Esophagus squamous epithelium (tissue), 5 donors: ENCODE measurements at regions not wholly inside any gene's neighbourhood (a gene's known extent, or its start where the extent isn't known, plus 50 kb on each side); places are given as distances from the start of the nearest gene placed in this dataset.

Experiments
- DNase-seq: peaks from one replicate; lab custom pipeline; 2025; lab: John Stamatoyannopoulos, UW
- H3K27ac ChIP-seq, 4 donors: fragments of 200-600 bp; sonication (generic); one replicate each; pipeline ENCODE4 v1.5.1; 2016 to 2019; ENCODE audit warnings: mild to moderate bottlenecking in 1 of 4
- H3K27me3 ChIP-seq, 4 donors: fragments of 200-600 bp; sonication (generic); 1 replicate in 3 of 4; 2 replicates in 1 of 4; pipeline versions ENCODE4 v1.5.1 to v1.6.0; 2017 to 2021; ENCODE audit warnings: antibody characterized with exemption in 1 of 4
- H3K36me3 ChIP-seq, 3 donors: fragments of 200-600 bp; sonication (generic); one replicate each; pipeline ENCODE4 v1.5.1; 2016 to 2019
- H3K4me1 ChIP-seq, 3 donors: fragments of 200-600 bp; sonication (generic); one replicate each; pipeline ENCODE4 v1.5.1; 2017 to 2019
- H3K4me3 ChIP-seq, 4 donors: fragments of 200-600 bp; sonication (generic); 1 replicate in 3 of 4; 2 replicates in 1 of 4; pipeline ENCODE4 v1.5.1; 2016 to 2019; ENCODE audit warnings: mild to moderate bottlenecking in 2 of 4, moderate library complexity in 1 of 4
- H3K9me3 ChIP-seq, 3 donors: fragments of 200-600 bp; sonication (generic); one replicate each; pipeline ENCODE4 v1.5.1; 2016 to 2019
- POLR2A ChIP-seq, 4 donors: fragments of 450-650 bp; IDR thresholded peaks; one replicate each; pipeline ENCODE4 v1.6.1; 2017; ENCODE audit warnings: antibody characterized with exemption in 4 of 4, mild to moderate bottlenecking in 4 of 4, moderate library complexity in 3 of 4
- WGBS, 2 donors: methylation state at CpG; one replicate each; pipeline ENCODE4 v1.1.5; 2018; 5-methylcytosine and 5-hydroxymethylcytosine counted together
- intact Hi-C: fragments of 100-400 bp; cut with DNase I; formaldehyde crosslinking; loops from one replicate; pipeline ENCODE4 v1.15.0; 2022
- TF ChIP-seq, protein P1 (sequence below), 6 experiments: fragments of 450-650 bp in 4 of 6; fragments of 200-600 bp in 2 of 6; sonication (generic) in 2 of 6; IDR thresholded peaks; one replicate each; pipeline ENCODE4 v1.5.1; 2016 to 2019; ENCODE audit warnings: antibody characterized with exemption in 6 of 6, mild to moderate bottlenecking in 4 of 6, moderate library complexity in 4 of 6
- donor health status: DM: yes; HTN: yes; CAD: no.

DNA sequence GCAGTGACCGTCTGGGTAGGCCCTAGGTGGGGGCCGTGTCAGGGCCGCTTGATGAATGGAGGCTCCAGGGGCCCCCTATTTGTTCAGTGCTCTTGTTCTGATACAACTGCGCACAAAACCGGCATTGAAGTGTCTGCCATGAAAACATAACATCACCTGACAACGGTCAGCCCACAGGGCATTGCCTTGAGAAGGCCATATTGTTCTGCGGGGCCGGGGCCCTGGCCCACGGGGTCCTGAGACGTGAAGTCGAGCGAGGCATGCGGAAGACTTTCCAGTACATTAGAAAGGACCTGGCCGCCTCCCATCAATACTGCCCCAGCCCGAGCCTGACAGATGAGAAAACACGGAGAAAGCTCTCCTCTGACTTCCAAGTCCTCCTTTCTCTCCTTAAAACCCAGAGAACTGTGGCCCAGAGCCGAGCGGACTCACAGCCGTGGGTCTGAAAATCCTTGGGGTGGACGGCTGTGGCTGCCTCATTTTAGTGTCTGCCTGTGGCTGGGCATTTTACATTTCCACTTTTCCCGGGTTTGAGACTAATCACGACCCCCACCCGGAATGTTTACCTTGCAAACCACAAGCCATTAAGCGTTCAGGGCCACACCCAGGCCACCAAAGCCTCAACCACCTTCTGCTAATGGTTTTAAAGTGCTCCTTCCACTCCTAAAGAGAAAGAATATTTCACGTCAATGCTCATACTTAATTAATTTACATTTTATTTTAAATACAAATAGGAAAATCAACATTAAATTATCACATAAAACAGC, 391.0 kb upstream of the IRX2 start:
- intact Hi-C loops, result no loop called here
- Histone ChIP-seq H3K27me3 (no peaks in the 10 kb centered on the region), H3K4me3 (no peak overlapping the region), H3K27ac (no peak overlapping the region), H3K9me3 (no peaks in the 10 kb centered on the region), H3K4me1 (peaks cover 0 to 7% (median 0%) of the 10 kb centered on the region in 3 donors), H3K36me3 (no peaks in the 10 kb centered on the region)
- WGBS, 2 donors, result 71 to 73% methylated on average over 15 to 18 of the region's 25 CpGs
- no peak for DNase-seq
- TF ChIP-seq, protein P1, sequence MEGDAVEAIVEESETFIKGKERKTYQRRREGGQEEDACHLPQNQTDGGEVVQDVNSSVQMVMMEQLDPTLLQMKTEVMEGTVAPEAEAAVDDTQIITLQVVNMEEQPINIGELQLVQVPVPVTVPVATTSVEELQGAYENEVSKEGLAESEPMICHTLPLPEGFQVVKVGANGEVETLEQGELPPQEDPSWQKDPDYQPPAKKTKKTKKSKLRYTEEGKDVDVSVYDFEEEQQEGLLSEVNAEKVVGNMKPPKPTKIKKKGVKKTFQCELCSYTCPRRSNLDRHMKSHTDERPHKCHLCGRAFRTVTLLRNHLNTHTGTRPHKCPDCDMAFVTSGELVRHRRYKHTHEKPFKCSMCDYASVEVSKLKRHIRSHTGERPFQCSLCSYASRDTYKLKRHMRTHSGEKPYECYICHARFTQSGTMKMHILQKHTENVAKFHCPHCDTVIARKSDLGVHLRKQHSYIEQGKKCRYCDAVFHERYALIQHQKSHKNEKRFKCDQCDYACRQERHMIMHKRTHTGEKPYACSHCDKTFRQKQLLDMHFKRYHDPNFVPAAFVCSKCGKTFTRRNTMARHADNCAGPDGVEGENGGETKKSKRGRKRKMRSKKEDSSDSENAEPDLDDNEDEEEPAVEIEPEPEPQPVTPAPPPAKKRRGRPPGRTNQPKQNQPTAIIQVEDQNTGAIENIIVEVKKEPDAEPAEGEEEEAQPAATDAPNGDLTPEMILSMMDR (IDR thresholded peaks at IDR 0.05), result no peak
- TF ChIP-seq POLR2A (IDR thresholded peaks at IDR 0.05), result no peak

DNA sequence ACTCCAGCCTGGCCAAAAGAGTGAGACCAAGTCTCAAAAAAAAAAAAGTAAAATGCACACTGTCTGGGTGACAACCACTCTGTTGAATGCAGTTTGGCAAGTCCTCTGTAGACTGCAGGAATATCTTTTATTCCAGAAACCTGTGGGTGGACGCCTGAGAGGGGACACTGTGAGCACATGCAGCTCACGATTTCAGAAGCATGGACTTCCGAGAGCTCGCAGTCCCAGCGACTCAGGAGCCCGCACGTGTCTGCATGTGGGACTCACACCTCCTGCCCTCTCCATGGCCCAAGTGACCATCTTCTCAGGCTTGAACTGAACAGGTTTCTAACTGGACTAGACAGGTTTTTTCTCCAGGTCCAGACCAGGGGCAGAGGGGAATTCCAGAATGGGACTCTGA, 388.6 kb upstream of the IRX2 start:
- no peak for DNase-seq
- H3K27ac ChIP-seq, result no peak overlapping the region
- H3K4me1 ChIP-seq, result peaks cover 0 to 7% (median 0%) of the 10 kb centered on the region in 3 donors
- no peaks in the 10 kb centered on the region for H3K36me3 ChIP-seq
- no peak for TF ChIP-seq POLR2A (IDR thresholded peaks at IDR 0.05)
- TF ChIP-seq, protein P1 (IDR thresholded peaks at IDR 0.05), result no peak
- no peak overlapping the region for H3K4me3 ChIP-seq
- WGBS, 2 donors, result 89 to 93% methylated on average over 7 of the region's 7 CpGs
- H3K9me3 ChIP-seq, result no peaks in the 10 kb centered on the region
- no peaks in the 10 kb centered on the region for H3K27me3 ChIP-seq
- intact Hi-C loops, result no loop called here

- Histone ChIP-seq H3K36me3 (no peaks in the 10 kb centered on the region), H3K9me3 (no peaks in the 10 kb centered on the region), H3K4me1 (peaks cover 0 to 7% (median 0%) of the 10 kb centered on the region in 3 donors), H3K27me3 (no peaks in the 10 kb centered on the region), H3K27ac (no peak overlapping the region), H3K4me3 (no peak overlapping the region)
- no peak for TF ChIP-seq POLR2A (IDR thresholded peaks at IDR 0.05)
- TF ChIP-seq, protein P1 (IDR thresholded peaks at IDR 0.05), result peak in 2 of 6 experiments; percentile 15 to 16
- intact Hi-C loops, result no loop called here
- WGBS, 2 donors, result 41 to 64% methylated on average over 2 to 4 of the region's 6 CpGs
- no peak for DNase-seq
Observed at GRCh38 chr5:3139499-3139931, 388.0 kb upstream of the IRX2 start.

GRCh38 chr5:3131161-3131560, 379.7 kb upstream of the IRX2 start:
- intact Hi-C loops, result no loop called here
- TF ChIP-seq, protein P1 (IDR thresholded peaks at IDR 0.05), result no peak
- TF ChIP-seq POLR2A (IDR thresholded peaks at IDR 0.05), result no peak
- WGBS, 2 donors, result 24 to 37% methylated on average over 5 to 6 of the region's 8 CpGs
- Histone ChIP-seq H3K27me3 (peaks cover 0 to 11% (median 0%) of the 10 kb centered on the region in 4 donors), H3K27ac (no peak overlapping the region), H3K4me1 (no peaks in the 10 kb centered on the region), H3K9me3 (no peaks in the 10 kb centered on the region), H3K4me3 (no peak overlapping the region), H3K36me3 (no peaks in the 10 kb centered on the region)
- no peak for DNase-seq

GRCh38 chr5:3129252-3129651, 377.8 kb upstream of the IRX2 start:
- intact Hi-C loops, result no loop called here
- no peaks in the 10 kb centered on the region for H3K36me3 ChIP-seq
- H3K4me1 ChIP-seq, result no peaks in the 10 kb centered on the region
- peaks cover 0 to 11% (median 0%) of the 10 kb centered on the region in 4 donors for H3K27me3 ChIP-seq
- WGBS, 2 donors, result 90 to 97% methylated on average over 4 of the region's 4 CpGs
- TF ChIP-seq, protein P1 (IDR thresholded peaks at IDR 0.05), result no peak
- no peak for TF ChIP-seq POLR2A (IDR thresholded peaks at IDR 0.05)
- H3K4me3 ChIP-seq, result no peak overlapping the region
- no peaks in the 10 kb centered on the region for H3K9me3 ChIP-seq
- no peak for DNase-seq
- no peak overlapping the region for H3K27ac ChIP-seq
